Activated naive CD4-positive, alpha-beta T cell treated with anti-CD3 and anti-CD28 coated beads, Interleukin-2, amount 10 ng/mL, durations not matched to agents 7 days and 5 days (primary cell): ENCODE measurements at regions not wholly inside any gene's neighbourhood (a gene's known extent, or its start where the extent isn't known, plus 50 kb on each side); places are given as distances from the start of the nearest gene placed in this dataset.

ENCODE experiments used
- CTCF ChIA-PET: fragments of 350-600 bp; sonication (Branson Sonifier 250); formaldehyde crosslinking; loops from one replicate; lab custom pipeline; 2021; ENCODE audit warnings: antibody characterized with exemption; lab: Charles Lee
- DNase-seq: peaks from one replicate; pipeline ENCODE4 v3.0.0-alpha.2; 2020
- H3K27ac Mint-ChIP-seq: one replicate; pipeline ENCODE4 v1.8.0; 2021; ENCODE audit warnings: mild to moderate bottlenecking, moderate library complexity, mixed read lengths
- H3K27me3 Mint-ChIP-seq: one replicate; pipeline ENCODE4 v1.8.0; 2021; ENCODE audit warnings: mild to moderate bottlenecking, mixed read lengths
- H3K36me3 Mint-ChIP-seq: one replicate; pipeline ENCODE4 v1.8.0; 2021; ENCODE audit warnings: mixed read lengths
- H3K4me1 Mint-ChIP-seq: one replicate; pipeline ENCODE4 v1.8.0; 2021; ENCODE audit warnings: mixed read lengths
- H3K4me3 Mint-ChIP-seq: one replicate; pipeline ENCODE4 v1.8.0; 2021; ENCODE audit warnings: mild to moderate bottlenecking, moderate library complexity, mixed read lengths
- H3K9me3 Mint-ChIP-seq: one replicate; pipeline ENCODE4 v1.8.0; 2021; ENCODE audit warnings: mixed read lengths

GRCh38 chr1:218677026-218677425, 331.9 kb downstream of the TGFB2 start:
- CTCF ChIA-PET = no interaction called here
- no peaks in the 10 kb centered on the region for H3K4me1 Mint-ChIP-seq
- H3K36me3 Mint-ChIP-seq = no peaks in the 10 kb centered on the region
- H3K9me3 Mint-ChIP-seq = no peaks in the 10 kb centered on the region
- no peak overlapping the region for H3K27ac Mint-ChIP-seq
- no peak for DNase-seq
- no peak overlapping the region for H3K4me3 Mint-ChIP-seq
- no peaks in the 10 kb centered on the region for H3K27me3 Mint-ChIP-seq

DNA sequence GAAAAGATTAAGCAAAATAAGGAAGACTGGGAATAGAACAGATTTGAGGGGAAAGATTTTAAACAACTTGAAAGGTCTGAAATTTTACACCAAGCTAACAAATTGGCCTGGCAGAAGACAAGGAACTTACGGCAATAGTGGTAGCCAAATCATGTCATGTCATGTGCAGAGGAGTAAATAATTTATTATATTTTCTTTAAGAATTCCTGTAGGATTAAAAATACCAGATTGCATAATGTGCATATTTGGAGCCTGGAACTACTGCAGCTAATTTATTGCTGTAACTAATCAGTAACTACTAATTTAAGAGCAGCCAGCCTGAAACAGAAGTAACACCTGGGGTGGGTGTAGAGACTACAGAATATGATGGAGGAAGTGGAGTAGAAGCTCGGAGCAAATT, 334.3 kb downstream of the TGFB2 start:
- H3K27ac Mint-ChIP-seq = no peak overlapping the region
- H3K27me3 Mint-ChIP-seq = no peaks in the 10 kb centered on the region
- H3K4me3 Mint-ChIP-seq = no peak overlapping the region
- DNase-seq = no peak
- CTCF ChIA-PET = no interaction called here
- no peaks in the 10 kb centered on the region for H3K9me3 Mint-ChIP-seq
- no peaks in the 10 kb centered on the region for H3K4me1 Mint-ChIP-seq
- H3K36me3 Mint-ChIP-seq = no peaks in the 10 kb centered on the region

DNA sequence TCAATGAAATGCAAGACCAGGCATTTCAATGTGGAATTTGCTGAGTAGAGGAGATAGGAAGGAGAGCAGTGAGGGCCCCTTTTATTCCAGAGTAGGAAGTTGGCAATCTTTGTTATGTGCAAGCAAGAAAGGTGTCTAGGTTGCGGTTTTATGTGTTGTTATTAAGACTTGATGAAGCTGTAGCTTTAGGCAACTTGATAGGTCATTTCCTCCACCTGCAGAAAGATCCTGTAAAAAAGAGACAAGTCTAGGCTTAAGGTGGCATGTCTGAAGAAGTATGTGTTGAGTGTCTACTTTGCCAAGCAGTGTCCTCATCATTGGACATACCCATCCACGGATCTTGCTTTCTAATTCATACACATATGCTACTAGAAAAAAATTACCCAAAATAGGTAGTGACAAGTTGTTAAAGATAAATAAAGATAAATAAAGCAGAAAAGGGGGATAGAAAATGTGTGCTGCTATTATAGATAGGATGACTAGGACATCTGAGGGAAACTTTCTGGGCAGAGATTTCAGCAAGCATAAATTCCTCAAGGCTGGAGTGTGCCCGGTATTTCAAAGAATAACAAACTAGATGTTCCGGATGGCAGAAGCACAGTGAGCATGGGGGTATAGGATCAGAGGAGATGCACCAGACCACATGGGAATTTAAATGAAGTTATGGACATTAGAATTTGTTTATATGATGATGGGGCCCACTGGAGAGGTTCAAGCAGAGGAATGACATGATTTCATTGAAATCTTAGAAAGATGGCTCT, 335.0 kb downstream of the TGFB2 start:
- H3K27me3 Mint-ChIP-seq = no peaks in the 10 kb centered on the region
- no peaks in the 10 kb centered on the region for H3K36me3 Mint-ChIP-seq
- H3K4me3 Mint-ChIP-seq = no peak overlapping the region
- no peaks in the 10 kb centered on the region for H3K4me1 Mint-ChIP-seq
- no peaks in the 10 kb centered on the region for H3K9me3 Mint-ChIP-seq
- DNase-seq = no peak
- no peak overlapping the region for H3K27ac Mint-ChIP-seq
- CTCF ChIA-PET = interaction anchor here (0.8 kb wide), 1 partner anchor 356 kb away, joined by 3 read pairs; no protein-coding TSS in a partner anchor

DNA sequence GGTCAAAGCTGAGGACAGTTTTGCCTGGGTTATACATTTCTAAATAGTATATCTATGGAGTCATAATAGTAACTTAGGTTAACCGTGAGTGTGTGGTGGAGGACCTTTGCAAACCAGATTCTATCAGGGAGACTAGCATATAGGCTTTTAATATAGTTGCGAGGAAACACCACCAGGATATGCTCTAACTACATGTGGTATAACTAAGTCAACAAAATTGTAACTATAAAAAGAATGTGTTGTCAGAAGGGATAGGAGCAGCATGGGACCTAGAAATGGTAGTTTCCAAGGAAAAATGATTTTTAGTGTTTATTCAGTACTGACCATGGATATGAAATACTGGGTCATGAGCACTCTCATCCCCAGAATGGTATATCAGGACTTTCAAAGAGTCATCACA, 338.1 kb downstream of the TGFB2 start:
- H3K36me3 Mint-ChIP-seq = no peaks in the 10 kb centered on the region
- H3K9me3 Mint-ChIP-seq = no peaks in the 10 kb centered on the region
- no peaks in the 10 kb centered on the region for H3K4me1 Mint-ChIP-seq
- no peak overlapping the region for H3K27ac Mint-ChIP-seq
- no peak for DNase-seq
- no peaks in the 10 kb centered on the region for H3K27me3 Mint-ChIP-seq
- CTCF ChIA-PET = no interaction called here
- H3K4me3 Mint-ChIP-seq = no peak overlapping the region

DNA sequence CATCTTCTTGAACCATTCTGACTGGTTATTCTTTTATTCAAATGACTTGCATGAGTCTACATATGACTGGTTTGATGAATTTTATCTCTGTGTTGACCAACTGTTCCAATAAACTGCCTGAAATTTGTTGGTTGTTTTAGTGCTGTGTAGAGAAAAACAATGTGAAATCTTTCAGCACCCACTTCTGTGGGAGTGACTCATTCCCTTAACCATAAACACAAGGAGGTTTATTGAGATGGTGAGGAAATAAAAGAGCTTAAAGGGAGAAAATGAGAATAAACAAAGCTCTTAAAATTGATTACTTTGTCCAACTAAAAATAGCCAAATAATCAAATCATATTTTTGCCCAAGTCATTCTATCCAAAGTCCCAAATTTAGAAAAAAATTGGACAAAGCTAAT, 341.1 kb downstream of the TGFB2 start:
- CTCF ChIA-PET = no interaction called here
- no peak overlapping the region for H3K27ac Mint-ChIP-seq
- H3K36me3 Mint-ChIP-seq = no peaks in the 10 kb centered on the region
- H3K4me1 Mint-ChIP-seq = no peaks in the 10 kb centered on the region
- DNase-seq = no peak
- H3K4me3 Mint-ChIP-seq = no peak overlapping the region
- H3K9me3 Mint-ChIP-seq = no peaks in the 10 kb centered on the region
- H3K27me3 Mint-ChIP-seq = no peaks in the 10 kb centered on the region

DNA sequence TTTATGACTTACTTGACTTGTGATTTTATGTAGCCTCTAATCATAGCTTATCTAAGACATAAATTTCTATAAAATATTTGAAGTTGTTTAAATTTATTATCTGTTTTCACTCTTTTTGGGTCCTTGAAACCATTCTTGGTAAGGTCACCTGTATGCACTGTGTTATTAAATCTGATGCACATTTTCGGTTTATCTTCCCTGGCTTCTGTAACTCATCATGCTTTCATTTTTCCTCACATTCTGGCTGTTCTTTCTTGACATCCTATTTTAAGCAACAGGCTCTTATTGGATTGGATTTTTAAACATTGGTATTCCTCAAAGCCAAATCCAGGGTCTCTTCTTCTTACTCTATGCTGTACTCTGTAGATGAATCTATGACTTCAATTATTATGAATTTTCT, 341.6 kb downstream of the TGFB2 start:
- CTCF ChIA-PET = no interaction called here
- Mint-ChIP-seq H3K27ac (no peak overlapping the region), H3K4me3 (no peak overlapping the region), H3K36me3 (no peaks in the 10 kb centered on the region), H3K4me1 (no peaks in the 10 kb centered on the region), H3K27me3 (no peaks in the 10 kb centered on the region), H3K9me3 (no peaks in the 10 kb centered on the region)
- DNase-seq = no peak

- Mint-ChIP-seq H3K36me3 (no peaks in the 10 kb centered on the region), H3K27me3 (no peaks in the 10 kb centered on the region), H3K4me3 (no peak overlapping the region), H3K4me1 (no peaks in the 10 kb centered on the region), H3K9me3 (no peaks in the 10 kb centered on the region), H3K27ac (no peak overlapping the region)
- CTCF ChIA-PET = no interaction called here
- no peak for DNase-seq
Observed at GRCh38 chr1:218692808-218693207, 347.7 kb downstream of the TGFB2 start.

DNA sequence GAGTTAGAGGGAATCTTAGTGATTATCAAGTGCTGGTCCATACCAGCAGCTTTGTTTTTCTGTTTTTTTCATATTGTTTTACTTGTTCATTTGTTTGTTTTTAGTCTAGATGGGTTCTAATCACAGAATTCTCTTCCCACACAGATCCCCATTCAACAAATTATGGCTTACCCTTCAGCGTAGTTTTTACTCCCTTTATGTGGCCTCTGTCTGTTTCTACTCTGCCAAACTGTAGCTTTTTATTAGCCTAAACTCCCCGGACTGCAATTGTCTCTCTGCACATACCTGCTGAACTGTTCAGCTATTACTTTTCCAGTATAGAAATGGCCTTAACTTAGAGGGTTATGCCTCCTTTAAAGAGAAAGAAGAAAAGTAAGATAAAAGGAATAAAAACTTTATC, 348.5 kb downstream of the TGFB2 start:
- Mint-ChIP-seq H3K9me3 (no peaks in the 10 kb centered on the region), H3K4me1 (no peaks in the 10 kb centered on the region), H3K27me3 (no peaks in the 10 kb centered on the region), H3K4me3 (no peak overlapping the region), H3K36me3 (no peaks in the 10 kb centered on the region), H3K27ac (no peak overlapping the region)
- CTCF ChIA-PET = no interaction called here
- no peak for DNase-seq

DNA sequence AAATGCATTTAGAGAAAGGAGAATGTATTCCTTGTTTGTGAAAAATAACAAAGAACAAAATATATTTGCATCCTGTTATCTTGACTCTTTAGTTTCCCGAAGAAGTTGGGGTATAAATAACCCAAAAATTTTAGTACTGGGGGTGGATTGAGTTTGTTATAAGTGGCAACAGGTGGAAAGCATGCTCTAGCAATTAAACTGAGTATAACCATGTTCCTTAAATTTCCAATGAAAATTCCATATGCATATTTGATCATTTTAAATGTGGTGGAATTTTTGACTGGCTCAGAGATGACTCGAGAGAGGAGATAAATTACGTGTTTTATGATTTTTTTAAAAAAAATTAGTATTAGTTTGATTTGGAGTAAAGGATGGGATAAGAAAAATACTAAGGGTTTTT, 348.9 kb downstream of the TGFB2 start:
- CTCF ChIA-PET = no interaction called here
- Mint-ChIP-seq H3K9me3 (no peaks in the 10 kb centered on the region), H3K27ac (no peak overlapping the region), H3K4me3 (no peak overlapping the region), H3K4me1 (no peaks in the 10 kb centered on the region), H3K36me3 (no peaks in the 10 kb centered on the region), H3K27me3 (no peaks in the 10 kb centered on the region)
- no peak for DNase-seq

DNA sequence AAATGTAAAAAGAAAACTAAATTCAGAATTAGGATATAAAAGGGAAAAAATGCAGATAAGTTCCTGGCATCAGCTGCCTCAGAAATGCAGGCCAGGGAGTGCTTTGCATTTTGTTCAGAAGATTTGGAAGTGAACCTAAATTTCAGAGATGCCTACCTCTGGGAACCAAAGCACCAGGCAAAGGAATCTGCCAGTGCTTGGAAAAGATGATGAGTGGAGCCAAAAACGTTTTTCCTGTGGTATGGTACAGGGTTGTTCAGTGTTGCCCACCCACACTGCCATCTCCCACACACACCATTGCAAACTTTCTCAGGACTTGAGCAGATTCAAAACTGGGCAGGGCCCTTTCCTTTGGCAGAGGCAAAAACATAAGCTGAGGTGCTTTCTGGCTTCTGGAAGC, 349.5 kb downstream of the TGFB2 start:
- no peak for DNase-seq

DNA sequence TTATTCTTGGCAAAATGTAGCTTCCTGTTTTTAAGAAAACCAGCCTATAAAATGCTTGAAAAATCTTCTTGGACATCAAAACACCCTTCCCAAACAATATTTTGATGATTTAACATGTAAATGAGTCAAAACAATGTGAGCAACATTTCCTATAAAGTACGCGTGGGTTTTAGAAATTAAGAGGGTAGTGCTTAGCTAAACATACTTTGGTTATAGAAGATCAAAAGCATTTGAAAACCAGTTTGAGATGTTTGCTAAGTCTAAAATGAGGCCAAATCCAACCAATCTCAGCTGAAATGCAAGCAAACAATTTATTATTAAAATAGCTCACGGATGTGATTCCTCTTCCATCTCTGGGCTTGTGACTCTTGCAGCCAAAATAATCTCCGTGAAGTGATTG, 350.4 kb downstream of the TGFB2 start:
- Mint-ChIP-seq H3K27me3 (no peaks in the 10 kb centered on the region), H3K4me1 (no peaks in the 10 kb centered on the region), H3K27ac (no peak overlapping the region), H3K9me3 (no peaks in the 10 kb centered on the region), H3K36me3 (no peaks in the 10 kb centered on the region), H3K4me3 (no peak overlapping the region)
- no peak for DNase-seq
- CTCF ChIA-PET = no interaction called here

More for the DNA sequence above, 349.5 kb downstream of the TGFB2 start:
- Mint-ChIP-seq H3K4me3 (no peak overlapping the region), H3K27ac (no peak overlapping the region), H3K4me1 (no peaks in the 10 kb centered on the region), H3K36me3 (no peaks in the 10 kb centered on the region), H3K27me3 (no peaks in the 10 kb centered on the region), H3K9me3 (no peaks in the 10 kb centered on the region)
- CTCF ChIA-PET = no interaction called here

DNA sequence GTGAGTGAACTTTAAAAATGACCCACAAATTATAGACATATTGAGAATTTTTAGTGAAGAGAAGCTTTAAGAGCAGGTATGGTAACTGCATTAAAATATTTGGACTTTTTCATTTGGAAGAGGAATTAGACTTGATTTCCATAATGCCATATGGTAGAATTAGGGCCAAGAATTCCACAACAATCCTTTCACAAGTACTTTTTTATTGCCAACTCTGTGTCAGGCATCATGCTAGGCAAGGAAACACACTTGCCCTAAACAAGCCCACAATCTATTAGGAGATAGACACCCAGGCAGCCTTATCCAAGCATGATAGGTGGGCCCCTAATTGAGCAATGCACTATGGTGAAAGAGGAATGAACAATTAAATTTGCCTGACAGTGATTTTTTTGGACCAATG, 353.0 kb downstream of the TGFB2 start:
- Mint-ChIP-seq H3K9me3 (no peaks in the 10 kb centered on the region), H3K36me3 (no peaks in the 10 kb centered on the region), H3K4me3 (no peak overlapping the region), H3K27me3 (no peaks in the 10 kb centered on the region), H3K27ac (no peak overlapping the region), H3K4me1 (no peaks in the 10 kb centered on the region)
- CTCF ChIA-PET = no interaction called here
- DNase-seq = no peak

DNA sequence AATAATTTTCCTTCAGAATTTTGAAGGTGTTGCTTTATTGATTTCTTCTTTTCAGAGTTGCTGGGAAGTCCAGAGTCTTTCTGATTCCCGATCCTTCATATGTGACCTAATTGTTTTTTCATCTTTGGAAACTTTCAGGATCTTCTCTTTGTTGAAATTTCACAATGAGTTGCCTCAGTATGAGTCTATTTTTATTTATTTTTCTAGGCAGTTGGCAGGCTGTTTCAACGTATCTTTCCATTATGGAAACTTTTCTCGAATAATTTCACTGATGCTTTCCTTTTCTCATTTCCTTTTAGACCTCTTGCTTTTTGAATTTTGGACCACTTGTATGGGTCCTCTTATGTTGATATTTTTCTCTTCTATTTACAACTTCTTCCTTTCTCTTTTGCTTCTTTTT, 354.3 kb downstream of the TGFB2 start:
- H3K9me3 Mint-ChIP-seq = no peaks in the 10 kb centered on the region
- no peak for DNase-seq
- no peak overlapping the region for H3K27ac Mint-ChIP-seq
- no peaks in the 10 kb centered on the region for H3K4me1 Mint-ChIP-seq
- no peaks in the 10 kb centered on the region for H3K36me3 Mint-ChIP-seq
- CTCF ChIA-PET = no interaction called here
- H3K4me3 Mint-ChIP-seq = no peak overlapping the region
- no peaks in the 10 kb centered on the region for H3K27me3 Mint-ChIP-seq

GRCh38 chr1:218699865-218700264, 354.7 kb downstream of the TGFB2 start:
- Mint-ChIP-seq H3K4me1 (no peaks in the 10 kb centered on the region), H3K9me3 (no peaks in the 10 kb centered on the region), H3K27ac (no peak overlapping the region), H3K36me3 (no peaks in the 10 kb centered on the region), H3K27me3 (no peaks in the 10 kb centered on the region), H3K4me3 (no peak overlapping the region)
- DNase-seq = no peak
- CTCF ChIA-PET = no interaction called here

DNA sequence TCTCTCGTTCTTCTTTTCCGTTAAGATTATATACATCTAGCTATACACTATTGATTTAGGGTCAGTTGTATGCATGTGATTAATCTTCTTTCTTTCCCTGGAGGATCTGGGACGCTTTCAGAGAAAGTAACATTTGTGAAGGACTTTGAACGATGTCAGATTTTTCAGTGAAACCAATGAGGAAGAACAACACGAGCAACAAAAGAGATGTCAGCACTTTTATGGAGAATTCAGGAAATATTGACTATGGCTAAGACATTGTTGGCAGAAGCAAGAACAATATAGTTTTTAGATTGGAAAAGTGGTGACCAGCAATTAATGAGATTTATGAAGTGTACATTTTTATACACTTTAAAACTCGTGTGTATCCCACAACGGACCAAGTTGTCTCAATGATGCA, 355.5 kb downstream of the TGFB2 start:
- H3K4me1 Mint-ChIP-seq = no peaks in the 10 kb centered on the region

GRCh38 chr1:218701131-218701530, 356.0 kb downstream of the TGFB2 start:
- Mint-ChIP-seq H3K9me3 (no peaks in the 10 kb centered on the region), H3K36me3 (no peaks in the 10 kb centered on the region), H3K27ac (no peak overlapping the region), H3K27me3 (no peaks in the 10 kb centered on the region), H3K4me3 (no peak overlapping the region), H3K4me1 (no peaks in the 10 kb centered on the region)
- DNase-seq = no peak
- CTCF ChIA-PET = no interaction called here

More for the DNA sequence above, 355.5 kb downstream of the TGFB2 start:
- CTCF ChIA-PET = no interaction called here
- H3K27ac Mint-ChIP-seq = no peak overlapping the region
- DNase-seq = no peak
- H3K36me3 Mint-ChIP-seq = no peaks in the 10 kb centered on the region
- no peak overlapping the region for H3K4me3 Mint-ChIP-seq
- no peaks in the 10 kb centered on the region for H3K9me3 Mint-ChIP-seq
- no peaks in the 10 kb centered on the region for H3K27me3 Mint-ChIP-seq
